DOHH2 (cell line): ENCODE measurements at regions not wholly inside any gene's neighbourhood (a gene's known extent, or its start where the extent isn't known, plus 50 kb on each side); places are given as distances from the start of the nearest gene placed in this dataset.

ENCODE experiments used
- H3F3A ChIP-seq: fragments of 200-600 bp; sonication (generic), shearing (Covaris generic); 2 replicates; pipeline ENCODE4 v1.6.0; 2016; ENCODE audit warnings: antibody characterized with exemption, mild to moderate bottlenecking; ENCODE audit not compliant: control insufficient read depth, insufficient read depth
- H3K27ac ChIP-seq: fragments of 200-600 bp; sonication (generic); 2 replicates; pipeline ENCODE4 v1.5.1; 2014; ENCODE audit warnings: low read depth, mild to moderate bottlenecking, low read length, moderate library complexity
- H3K27me3 ChIP-seq: fragments of 200-600 bp; sonication (generic); 2 replicates; pipeline ENCODE4 v1.6.1; 2014; ENCODE audit warnings: mild to moderate bottlenecking, low read length, mixed read lengths; ENCODE audit not compliant: control insufficient read depth
- H3K36me3 ChIP-seq: fragments of 200-600 bp; sonication (generic); 2 replicates; pipeline ENCODE4 v1.6.1; 2014; ENCODE audit warnings: mild to moderate bottlenecking, low read length, moderate library complexity, mixed read lengths; ENCODE audit not compliant: control insufficient read depth
- H3K4me1 ChIP-seq: fragments of 200-600 bp; sonication (generic); 2 replicates; pipeline ENCODE4 v1.6.1; 2014; ENCODE audit warnings: mild to moderate bottlenecking, low read length, mixed read lengths; ENCODE audit not compliant: control insufficient read depth
- H3K4me2 ChIP-seq: fragments of 200-600 bp; sonication (generic); 2 replicates; pipeline ENCODE4 v1.6.0; 2014; ENCODE audit warnings: mild to moderate bottlenecking, low read length, moderate library complexity
- H3K4me3 ChIP-seq: fragments of 200-600 bp; sonication (generic); 2 replicates; pipeline ENCODE4 v1.5.1; 2014; ENCODE audit warnings: mild to moderate bottlenecking, low read length, mixed read lengths
- H3K79me2 ChIP-seq: fragments of 200-600 bp; sonication (generic); 2 replicates; pipeline ENCODE4 v1.6.1; 2014; ENCODE audit warnings: mild to moderate bottlenecking, low read length, mixed read lengths; ENCODE audit not compliant: control insufficient read depth
- H3K9me2 ChIP-seq: fragments of 200-600 bp; sonication (generic); replicated peaks from 2 replicates; pipeline ENCODE4 v1.6.1; 2014; ENCODE audit warnings: mild to moderate bottlenecking, low read length, mixed read lengths; ENCODE audit not compliant: control insufficient read depth
- H3K9me3 ChIP-seq: fragments of 200-600 bp; sonication (generic); 2 replicates; pipeline ENCODE4 v1.6.1; 2014; ENCODE audit warnings: antibody characterized with exemption, low read length, mixed read lengths; ENCODE audit not compliant: control insufficient read depth, insufficient read depth
- H4K20me1 ChIP-seq: fragments of 200-600 bp; sonication (generic); 2 replicates; pipeline ENCODE4 v1.6.0; 2014; ENCODE audit warnings: low read depth, mild to moderate bottlenecking, antibody characterized with exemption, low read length, moderate library complexity; ENCODE audit not compliant: control insufficient read depth, insufficient read depth
- CTCF ChIP-seq: fragments of 200-600 bp; sonication (generic); IDR thresholded peaks from one replicate; pipeline ENCODE4 v1.5.1; 2014; ENCODE audit warnings: antibody characterized with exemption, mild to moderate bottlenecking, low read depth, low read length; ENCODE audit not compliant: poor library complexity, severe bottlenecking
- EZH2phosphoT487 ChIP-seq: fragments of 200-600 bp; sonication (generic); IDR thresholded peaks from 2 replicates; pipeline ENCODE4 v1.6.1; 2017; ENCODE audit warnings: borderline replicate concordance, mild to moderate bottlenecking, antibody characterized with exemption, low read length, moderate library complexity, mixed read lengths

GRCh38 chr10:47218803-47219202 is 81.2 kb upstream of the GDF10 start:
- no peaks in the 10 kb centered on the region for H4K20me1 ChIP-seq
- no peaks in the 10 kb centered on the region for H3K9me3 ChIP-seq
- no peaks in the 10 kb centered on the region for H3K79me2 ChIP-seq
- no peaks in the 10 kb centered on the region for H3K36me3 ChIP-seq
- no peak overlapping the region for H3K27ac ChIP-seq
- no peaks in the 10 kb centered on the region for H3F3A ChIP-seq
- no peaks in the 10 kb centered on the region for H3K27me3 ChIP-seq
- H3K4me2 ChIP-seq: no peak overlapping the region
- H3K4me3 ChIP-seq: no peak overlapping the region
- H3K4me1 ChIP-seq: no peaks in the 10 kb centered on the region
- TF ChIP-seq CTCF (no peak), EZH2phosphoT487 (no peak)
- no peaks in the 10 kb centered on the region for H3K9me2 ChIP-seq

GRCh38 chr10:47222461-47222860 is 77.5 kb upstream of the GDF10 start:
- Histone ChIP-seq H3K27ac (no peak overlapping the region), H3K9me3 (no peaks in the 10 kb centered on the region), H3K9me2 (no peaks in the 10 kb centered on the region), H3K4me2 (no peak overlapping the region), H3F3A (no peaks in the 10 kb centered on the region), H3K36me3 (no peaks in the 10 kb centered on the region), H4K20me1 (no peaks in the 10 kb centered on the region), H3K4me1 (no peaks in the 10 kb centered on the region), H3K27me3 (no peaks in the 10 kb centered on the region), H3K4me3 (no peak overlapping the region), H3K79me2 (no peaks in the 10 kb centered on the region)
- no peak for TF ChIP-seq CTCF
- TF ChIP-seq EZH2phosphoT487: no peak

- no peaks in the 10 kb centered on the region for H3K36me3 ChIP-seq
- no peaks in the 10 kb centered on the region for H3F3A ChIP-seq
- no peaks in the 10 kb centered on the region for H4K20me1 ChIP-seq
- no peaks in the 10 kb centered on the region for H3K79me2 ChIP-seq
- H3K9me2 ChIP-seq: no peaks in the 10 kb centered on the region
- H3K9me3 ChIP-seq: no peaks in the 10 kb centered on the region
- H3K4me1 ChIP-seq: no peaks in the 10 kb centered on the region
- no peak overlapping the region for H3K4me3 ChIP-seq
- no peak overlapping the region for H3K4me2 ChIP-seq
- no peaks in the 10 kb centered on the region for H3K27me3 ChIP-seq
- no peak overlapping the region for H3K27ac ChIP-seq
- TF ChIP-seq EZH2phosphoT487 (no peak), CTCF (no peak)
Observed at GRCh38 chr10:47223236-47223635, 76.8 kb upstream of the GDF10 start.
